NCI-H1436 treated with DMSO at 0.1 percent for 48 hours (cell line): ENCODE measurements at regions not wholly inside any gene's neighbourhood (a gene's known extent, or its start where the extent isn't known, plus 50 kb on each side); places are given as distances from the start of the nearest gene placed in this dataset.
"Not testable (repeated sequence)": the region's sequence is repeated elsewhere in the genome, so short reads cannot be mapped to it uniquely, and the experiment has no call there.

Experiments
- DNase-seq: peaks from one replicate; lab custom pipeline; 2025; lab: John Stamatoyannopoulos, UW

DNA sequence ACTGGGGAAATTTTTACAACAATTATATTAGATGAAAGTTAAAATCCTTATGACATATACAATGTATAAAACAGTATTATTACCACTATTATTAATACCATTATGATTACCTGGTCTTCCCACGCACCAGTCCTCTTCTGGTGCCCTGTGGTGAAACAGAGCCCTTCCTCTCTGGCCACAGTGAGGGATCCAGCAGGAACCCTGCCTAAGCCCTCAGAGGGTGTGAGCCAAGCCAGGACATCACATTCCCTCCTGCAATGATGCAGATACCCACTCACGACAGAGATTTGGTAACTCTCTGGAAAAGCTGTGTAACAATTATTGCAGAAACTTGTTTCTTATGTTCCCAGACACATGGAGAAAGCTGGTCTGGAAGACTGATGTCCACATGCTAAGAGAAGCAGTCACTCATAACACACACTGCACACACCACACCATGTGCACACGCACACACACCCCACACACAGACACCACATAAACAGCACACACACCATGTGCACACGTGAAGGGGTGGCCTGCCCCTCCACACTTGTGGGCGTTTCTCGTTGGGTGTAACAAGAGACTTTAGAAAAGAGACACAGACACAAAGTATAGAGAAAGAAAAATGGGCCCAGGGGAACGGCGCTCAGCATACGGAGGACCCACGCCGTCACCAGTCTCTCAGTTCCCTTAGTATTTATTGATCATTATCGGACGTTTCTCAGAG lies 1373.8 kb upstream of the DEFB115 start:
- not testable (repeated sequence) for DNase-seq

DNA sequence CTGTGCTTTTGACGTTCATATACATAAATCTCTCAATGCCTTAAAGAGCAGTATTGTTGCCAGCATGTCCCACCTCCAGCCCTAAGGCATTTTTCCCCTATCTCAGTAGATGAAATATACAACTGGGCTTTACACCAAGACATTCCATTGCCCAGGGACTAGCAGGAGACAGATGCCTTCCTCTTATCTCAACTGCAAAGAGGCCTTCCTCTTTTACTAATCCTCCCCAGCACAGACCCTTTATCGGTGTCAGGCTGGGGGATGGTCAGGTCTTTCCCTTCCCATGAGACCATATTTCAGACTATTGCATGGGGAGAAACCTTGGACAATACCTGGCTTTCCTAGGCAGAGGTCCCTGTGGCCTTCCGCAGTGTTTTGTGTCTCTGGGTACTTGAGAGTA lies 1373.1 kb upstream of the DEFB115 start:
- not testable (repeated sequence) for DNase-seq

DNA sequence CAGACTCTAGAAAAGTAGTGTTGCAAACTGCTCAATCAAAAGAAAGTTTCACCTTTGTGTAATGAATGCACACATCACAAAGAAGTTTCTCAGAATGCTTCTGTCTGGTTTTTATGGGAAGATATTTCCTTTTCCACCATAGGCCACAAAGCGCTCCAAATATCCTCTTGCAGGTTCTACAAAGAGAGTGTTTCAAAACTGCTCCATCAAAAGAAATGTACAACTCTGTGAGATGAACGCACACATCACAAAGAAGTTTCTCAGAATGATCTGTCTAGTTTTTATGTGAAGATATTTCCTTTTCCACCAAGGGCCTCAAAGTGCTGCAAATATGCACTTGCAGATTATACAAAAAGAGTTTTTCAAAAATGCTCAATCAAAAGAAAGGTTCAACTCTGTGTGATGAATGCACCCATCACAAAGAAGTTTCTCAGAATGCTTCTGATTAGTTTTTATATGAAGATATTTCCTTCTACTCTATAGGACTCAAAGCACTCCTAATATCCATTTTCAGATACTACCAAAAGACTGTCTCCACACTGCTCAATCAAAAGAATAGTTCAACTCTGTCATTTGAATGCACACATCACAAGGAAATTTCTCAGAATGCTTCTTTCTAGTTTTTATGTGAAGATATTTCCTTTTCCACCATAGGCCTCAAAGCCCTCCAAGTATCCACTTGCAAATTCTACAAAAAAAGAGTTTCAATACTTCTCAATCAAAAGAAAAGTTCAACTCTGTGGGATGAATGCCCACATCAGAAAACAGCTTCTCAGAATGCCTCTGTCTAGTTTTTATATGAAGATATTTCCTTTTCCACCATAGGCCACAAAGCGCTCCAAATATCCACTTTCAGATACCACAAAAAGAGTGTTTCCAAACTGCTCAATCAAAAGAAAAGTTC lies 1371.9 kb upstream of the DEFB115 start:
- DNase-seq: not testable (repeated sequence)

DNA sequence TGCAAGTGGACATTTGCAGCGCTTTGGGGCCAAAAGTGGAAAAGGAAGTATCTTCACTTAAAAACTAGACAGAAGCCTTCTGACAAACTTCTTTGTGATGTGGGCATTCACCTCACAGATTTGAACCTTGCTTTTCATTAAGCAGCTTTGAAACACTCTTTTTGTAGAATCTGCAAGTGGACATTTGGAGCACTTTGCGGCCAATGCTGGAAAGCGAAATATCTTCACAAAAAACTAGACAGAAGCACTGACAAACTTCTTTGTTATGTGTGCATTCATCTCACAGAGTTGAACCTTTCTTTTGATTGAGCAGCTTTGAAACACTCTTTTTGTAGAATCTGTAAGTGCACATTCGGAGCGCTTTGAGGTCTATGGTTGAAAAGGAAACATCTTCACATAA lies 1365.9 kb upstream of the DEFB115 start:
- not testable (repeated sequence) for DNase-seq
